Brain microvascular endothelial cell (primary cell): ENCODE measurements at regions not wholly inside any gene's neighbourhood (a gene's known extent, or its start where the extent isn't known, plus 50 kb on each side); places are given as distances from the start of the nearest gene placed in this dataset.
"Not testable (repeated sequence)": the region's sequence is repeated elsewhere in the genome, so short reads cannot be mapped to it uniquely, and the experiment has no call there.

Experiments used
- DNase-seq: peaks from one replicate; pipeline ENCODE4 v3.0.0-alpha.2; 2020
- H3K27ac ChIP-seq: fragments of 250-450 bp; sonication (Bioruptor Pico); 2 replicates; pipeline ENCODE4 v1.5.1; 2020; ENCODE audit warnings: mild to moderate bottlenecking, moderate library complexity
- H3K27me3 ChIP-seq: fragments of 250-450 bp; sonication (Bioruptor Pico); replicated peaks from 2 replicates; pipeline ENCODE4 v1.5.1; 2020; ENCODE audit warnings: mild to moderate bottlenecking
- H3K36me3 ChIP-seq: fragments of 250-450 bp; sonication (Bioruptor Pico); replicated peaks from 2 replicates; pipeline ENCODE4 v1.5.1; 2020; ENCODE audit warnings: mild to moderate bottlenecking
- H3K4me3 ChIP-seq: 2 replicates; pipeline ENCODE4 v1.5.1; 2011; ENCODE audit warnings: low read depth, mild to moderate bottlenecking, control low read depth, low read length, moderate library complexity
- CTCF ChIP-seq: IDR thresholded peaks from 2 replicates; pipeline ENCODE4 v1.5.1; 2011; ENCODE audit warnings: low read depth, mild to moderate bottlenecking, moderate library complexity, low read length, control low read depth, inconsistent platforms; ENCODE audit errors: missing control alignments
- in situ Hi-C: cut with HindIII; loops from 2 replicates; pipeline ENCODE4 v1.10.0; 2017; ENCODE audit warnings: low sequenced_read_pairs, low pct_ligation_motif_present

- no peak for DNase-seq
- in situ Hi-C loops: no loop called here
- TF ChIP-seq CTCF: no peak
- Histone ChIP-seq H3K27me3 (no peaks in the 10 kb centered on the region), H3K4me3 (no peak overlapping the region), H3K27ac (no peak overlapping the region), H3K36me3 (no peaks in the 10 kb centered on the region)
Measured at GRCh38 chr2:138066139-138066806, 102.0 kb downstream of the HNMT start.

- in situ Hi-C loops: no loop called here
- H3K4me3 ChIP-seq: no peak overlapping the region
- TF ChIP-seq CTCF: no peak
- no peaks in the 10 kb centered on the region for H3K36me3 ChIP-seq
- no peak for DNase-seq
- no peak overlapping the region for H3K27ac ChIP-seq
- H3K27me3 ChIP-seq: no peaks in the 10 kb centered on the region
Measured at GRCh38 chr2:138066841-138067240, 102.6 kb downstream of the HNMT start.

- H3K27ac ChIP-seq, H3K36me3 ChIP-seq, H3K27me3 ChIP-seq, DNase-seq, H3K4me3 ChIP-seq, in situ Hi-C loops: not testable (repeated sequence)
Measured at GRCh38 chr2:138068669-138069068, 104.4 kb downstream of the HNMT start.

- in situ Hi-C loops: not testable (repeated sequence)
Measured at GRCh38 chr2:138071042-138071719, 106.9 kb downstream of the HNMT start.

GRCh38 chr2:138071720-138072719, 107.7 kb downstream of the HNMT start:
- DNase-seq: no peak
- Histone ChIP-seq H3K4me3 (no peak overlapping the region), H3K27ac (no peak overlapping the region), H3K27me3 (no peaks in the 10 kb centered on the region), H3K36me3 (no peaks in the 10 kb centered on the region)
- in situ Hi-C loops: no loop called here
- TF ChIP-seq CTCF: no peak

More at GRCh38 chr2:138071042-138071719, 106.9 kb downstream of the HNMT start:
- not testable (repeated sequence) for H3K4me3 ChIP-seq, H3K27me3 ChIP-seq, H3K36me3 ChIP-seq, DNase-seq, H3K27ac ChIP-seq

GRCh38 chr2:138078153-138078552, 113.9 kb downstream of the HNMT start:
- DNase-seq: no peak
- H3K27ac ChIP-seq: no peak overlapping the region
- no peaks in the 10 kb centered on the region for H3K27me3 ChIP-seq
- no peaks in the 10 kb centered on the region for H3K36me3 ChIP-seq
- in situ Hi-C loops: no loop called here
- H3K4me3 ChIP-seq: no peak overlapping the region
- no peak for TF ChIP-seq CTCF
